ENCODE measurements at regions not wholly inside any gene's neighbourhood (a gene's known extent, or its start where the extent isn't known, plus 50 kb on each side); places are given as distances from the start of the nearest gene placed in this dataset.
"Not testable (repeated sequence)": the region's sequence is repeated elsewhere in the genome, so short reads cannot be mapped to it uniquely, and the experiment has no call there.

DNA sequence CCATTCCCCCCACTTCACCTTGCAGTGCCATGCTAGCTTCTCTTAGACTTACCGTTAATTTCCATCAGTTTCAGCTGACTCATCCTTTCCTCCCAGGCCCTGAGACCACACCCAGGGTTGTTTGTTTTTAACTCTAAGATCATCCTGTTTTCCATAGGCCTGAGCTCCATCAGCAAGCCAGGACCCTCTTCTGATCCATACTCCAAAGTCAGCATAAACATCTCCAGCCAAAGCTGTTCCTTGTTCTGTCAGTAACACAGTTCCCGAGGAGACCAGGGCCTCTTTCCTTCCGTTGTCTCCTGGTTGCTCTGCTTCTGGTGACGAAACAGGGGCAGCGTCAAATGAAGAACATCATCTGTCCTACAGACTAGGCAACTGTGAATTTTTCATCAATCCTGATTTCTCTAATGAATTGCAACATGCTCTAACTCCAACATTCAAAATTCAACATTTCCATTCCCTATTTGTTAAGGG, 83.8 kb upstream of the HNF1B start:
- no peak for DNase-seq

DNA sequence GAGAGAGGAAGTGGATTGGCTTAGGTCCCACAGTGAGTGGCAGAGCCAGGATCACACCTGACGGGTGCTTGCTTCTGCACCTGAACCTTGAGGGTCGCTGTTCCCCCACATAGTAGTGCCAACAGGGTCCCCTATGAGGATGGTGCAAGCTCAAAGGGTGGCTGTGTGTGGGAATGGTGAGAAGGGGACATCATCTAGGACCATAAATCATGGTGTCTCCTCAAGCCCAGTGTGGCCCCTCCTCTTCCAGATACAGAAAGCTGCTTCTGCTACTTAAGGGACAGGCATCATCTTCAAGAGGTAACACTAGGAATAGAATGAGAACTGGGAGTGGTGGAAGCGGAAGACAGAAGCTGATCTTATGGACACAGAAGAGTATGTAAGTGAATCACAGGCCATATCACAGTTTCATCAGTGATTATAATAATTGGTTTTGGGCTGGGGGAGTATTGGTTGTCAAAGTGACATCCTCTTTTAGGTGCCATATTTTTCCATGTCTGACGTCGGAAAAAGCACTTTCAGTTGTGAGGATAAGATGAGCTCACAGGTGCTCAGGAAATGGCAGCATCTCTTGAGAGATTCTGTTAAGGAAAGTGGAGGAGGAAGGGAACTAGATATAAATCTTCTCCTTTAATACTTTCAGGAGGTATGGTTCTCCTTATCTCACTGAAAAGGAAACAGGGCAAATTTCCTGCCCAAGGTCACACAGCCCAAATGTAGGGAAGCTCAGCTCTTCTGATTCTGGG, 83.2 kb upstream of the HNF1B start:
- no peak for DNase-seq

DNA sequence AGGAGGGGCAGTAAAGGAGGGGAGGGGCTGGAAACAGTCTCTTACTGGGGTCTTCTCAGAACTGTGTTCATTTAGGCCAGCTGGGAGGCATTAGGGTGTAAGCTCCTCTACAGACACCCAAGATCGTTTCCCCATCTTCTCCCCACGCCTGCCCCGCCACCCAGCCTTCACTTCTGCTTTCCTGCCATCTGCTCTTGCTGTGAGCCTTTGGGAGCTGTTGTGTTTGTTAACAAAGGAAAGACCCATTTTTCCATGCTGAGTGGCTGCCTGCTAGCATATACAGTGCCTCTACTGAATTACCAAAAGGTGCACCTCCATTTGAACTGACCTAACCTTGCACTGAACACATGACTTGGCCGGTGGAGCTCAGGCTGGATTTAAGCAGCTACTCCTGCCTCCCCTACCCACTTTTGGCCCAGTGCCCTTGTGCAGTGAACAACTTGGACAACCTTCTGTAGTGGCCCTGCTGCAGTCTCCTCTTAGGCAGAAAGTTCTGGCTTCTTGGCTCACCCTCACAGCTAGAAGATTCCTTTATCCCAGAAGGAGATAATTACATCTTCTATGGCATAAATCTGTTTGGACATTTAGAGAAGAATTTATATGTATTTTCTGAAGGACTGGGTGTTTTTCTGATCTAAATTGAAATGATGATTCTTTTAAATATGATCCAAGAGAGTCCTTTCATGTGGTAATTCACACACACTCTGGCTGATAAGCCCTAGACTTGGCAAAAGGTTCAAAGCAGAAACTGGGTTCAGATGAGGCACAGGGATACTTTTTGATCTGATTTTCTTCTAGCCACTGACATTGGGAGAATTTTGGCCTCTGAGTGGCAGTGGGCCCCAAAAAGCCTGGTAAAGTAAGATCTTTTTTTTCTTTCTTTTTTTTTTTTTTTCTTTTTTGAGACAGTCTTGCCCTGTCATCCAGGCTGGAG, 81.9 kb upstream of the HNF1B start:
- peak; percentile 23 to 32 for DNase-seq

DNA sequence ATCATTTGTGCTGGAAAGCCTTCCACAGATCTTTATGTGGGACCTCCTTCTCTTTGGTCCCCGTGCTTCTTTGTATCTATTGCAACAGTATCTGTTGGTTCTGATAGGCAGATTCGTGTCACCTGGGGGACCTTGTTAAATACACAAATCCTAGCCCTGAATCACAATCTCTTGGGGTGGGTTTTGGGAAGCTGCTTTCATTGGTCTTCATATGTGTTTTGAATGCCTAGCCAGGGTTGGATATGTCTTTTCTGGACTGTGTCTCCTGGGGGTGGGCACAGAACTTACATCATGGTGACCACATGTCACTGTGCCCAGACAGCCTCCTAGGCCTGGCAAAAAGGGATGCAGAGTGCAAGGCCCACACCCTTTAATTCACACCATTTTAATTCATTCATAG, 81.0 kb upstream of the HNF1B start:
- no peak for DNase-seq

GRCh38 chr17:37824534-37825485, 80.0 kb upstream of the HNF1B start:
- DNase-seq, result no peak

GRCh38 chr17:37823996-37824395, 79.1 kb upstream of the HNF1B start:
- no peak for DNase-seq

GRCh38 chr17:37820995-37821713, 76.3 kb upstream of the HNF1B start:
- DNase-seq, result no peak

GRCh38 chr17:37820313-37820994, 75.6 kb upstream of the HNF1B start:
- no peak for DNase-seq

GRCh38 chr17:37818689-37819088, 73.8 kb upstream of the HNF1B start:
- no peak for DNase-seq

DNA sequence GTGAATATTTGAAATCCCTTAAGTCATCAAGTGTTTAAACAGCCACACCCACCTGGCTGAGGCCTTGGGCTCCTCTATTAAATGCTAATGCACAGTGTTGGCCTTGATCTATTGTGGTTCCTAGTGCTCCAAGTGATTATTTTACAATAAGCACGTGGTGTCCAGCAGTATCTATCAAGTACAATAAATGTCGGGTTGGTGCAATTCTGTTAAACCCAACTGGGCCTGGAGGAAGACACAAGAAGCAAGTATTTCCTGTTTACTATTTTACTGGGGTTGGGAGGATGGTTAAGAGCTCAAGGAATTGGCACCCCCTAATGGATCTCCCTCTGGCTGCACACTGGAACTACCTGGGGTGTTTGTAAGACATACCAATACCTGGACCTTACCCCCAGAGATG, 72.1 kb upstream of the HNF1B start:
- no peak for DNase-seq

DNA sequence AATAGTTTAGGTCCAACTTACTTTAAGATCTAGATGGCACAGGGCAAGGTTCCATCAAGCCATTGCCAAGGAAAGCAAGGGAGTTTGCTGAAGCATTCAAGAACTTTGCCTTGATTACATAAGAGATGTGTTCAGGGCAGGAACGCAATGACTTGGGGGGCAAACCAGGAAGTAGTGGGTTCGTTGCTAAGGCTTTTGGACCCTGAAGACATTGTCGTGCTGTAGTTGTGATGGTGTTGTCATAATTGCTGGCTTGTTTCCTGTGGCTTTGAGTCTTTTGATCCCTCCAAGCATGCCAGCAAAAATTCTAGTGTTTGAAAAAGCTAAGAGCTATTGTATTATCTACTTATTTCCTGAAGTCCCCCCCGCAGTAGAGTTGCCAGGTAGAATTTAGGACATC, 70.7 kb upstream of the HNF1B start:
- DNase-seq, result no peak

DNA sequence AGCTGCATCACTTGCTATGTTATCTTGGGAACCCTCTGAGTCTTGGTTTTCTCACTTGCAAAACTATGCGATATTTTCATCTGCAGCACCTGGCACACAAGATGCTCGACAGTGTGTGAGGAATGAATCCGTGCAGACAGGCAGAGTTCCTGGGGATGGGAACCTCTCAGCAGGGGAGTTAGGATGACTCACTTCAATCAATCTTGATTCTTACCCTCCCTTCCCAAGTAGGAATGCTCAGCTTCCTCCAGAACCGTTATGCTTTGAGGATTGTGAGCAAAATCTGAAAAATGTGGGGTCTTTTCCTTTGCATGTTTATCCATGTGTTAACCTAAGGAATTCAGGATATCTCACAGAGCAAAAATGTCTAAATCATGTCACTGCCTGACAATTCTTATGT, 68.9 kb upstream of the HNF1B start:
- no peak for DNase-seq

DNA sequence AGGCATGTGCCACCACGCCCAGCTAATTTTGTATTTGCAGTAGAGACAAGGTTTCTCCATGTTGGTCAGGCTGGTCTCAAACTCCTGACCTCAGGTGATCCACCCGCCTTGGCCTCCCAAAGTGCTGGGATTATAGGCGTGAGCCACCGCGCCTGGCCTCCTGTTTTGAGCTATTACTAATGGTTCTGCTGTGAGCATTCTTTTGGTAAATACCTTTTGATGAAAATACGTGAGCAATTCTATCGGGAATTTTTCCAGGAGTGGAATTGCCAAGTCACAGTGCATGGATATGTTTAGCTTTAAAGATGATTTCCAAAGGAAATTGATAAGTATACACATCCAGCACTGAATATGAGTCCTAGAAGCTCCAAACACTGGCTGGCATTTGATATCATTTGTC, 64.0 kb upstream of the HNF1B start:
- not testable (repeated sequence) for DNase-seq

DNA sequence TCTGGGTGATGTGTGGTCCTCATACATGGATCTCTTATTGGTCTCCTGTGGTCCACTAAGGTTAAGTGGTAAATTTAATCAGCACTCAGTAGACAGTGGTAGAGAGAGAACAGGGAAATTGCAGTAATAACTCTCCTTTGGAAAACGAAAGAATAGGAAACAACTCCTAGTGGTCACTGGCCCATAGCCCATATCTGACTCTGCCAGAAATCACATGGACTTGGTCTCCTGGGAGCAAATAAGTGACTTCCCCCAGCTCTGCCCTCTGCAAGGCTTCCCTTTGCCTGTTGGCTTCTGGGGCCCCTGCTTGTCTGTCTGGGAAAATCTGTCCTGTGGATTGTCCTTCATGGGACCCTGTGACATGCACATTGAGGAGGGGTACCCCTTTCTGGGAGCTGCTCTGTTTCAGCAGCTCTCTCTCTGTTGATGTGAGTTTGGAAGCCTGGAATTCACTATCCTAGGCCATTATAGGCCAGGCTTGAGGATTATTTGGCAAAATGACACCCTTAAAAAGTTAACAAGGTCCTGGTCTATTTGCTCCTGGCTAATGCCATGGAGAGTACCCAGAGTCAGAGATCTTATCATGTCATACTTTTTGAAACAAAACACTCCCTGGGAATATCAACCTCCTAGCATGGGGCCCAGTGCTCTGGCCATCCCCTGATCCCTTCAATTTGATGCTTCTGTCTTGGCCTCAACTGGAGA, 58.0 kb upstream of the HNF1B start:
- DNase-seq, result no peak

DNA sequence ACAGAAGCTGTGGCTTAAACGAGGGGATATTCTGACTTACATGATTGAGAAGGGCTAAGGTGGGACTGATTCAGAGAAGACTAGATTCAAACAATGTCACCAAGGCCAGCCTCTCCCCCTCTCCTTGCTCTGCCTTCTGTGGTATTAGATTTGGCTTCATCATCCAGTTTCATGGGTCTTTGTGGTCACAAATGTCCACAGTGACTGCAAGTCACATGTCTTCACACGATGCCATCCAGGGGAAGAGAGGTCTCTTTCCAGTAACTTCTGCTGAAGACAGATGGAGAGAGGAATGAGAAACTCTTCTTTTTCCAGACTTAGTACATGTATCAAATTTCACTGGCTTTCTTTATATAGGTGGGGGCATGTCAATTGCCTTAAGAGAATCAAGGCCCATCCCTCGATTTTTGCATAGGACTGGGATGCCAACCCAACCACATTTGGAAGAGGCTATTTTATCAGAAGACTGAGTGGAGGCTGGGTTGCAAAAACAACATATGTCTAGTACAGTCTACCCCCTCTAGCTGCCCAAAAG, 57.3 kb upstream of the HNF1B start:
- no peak for DNase-seq

GRCh38 chr17:37801171-37801570, 56.3 kb upstream of the HNF1B start:
- no peak for DNase-seq

DNA sequence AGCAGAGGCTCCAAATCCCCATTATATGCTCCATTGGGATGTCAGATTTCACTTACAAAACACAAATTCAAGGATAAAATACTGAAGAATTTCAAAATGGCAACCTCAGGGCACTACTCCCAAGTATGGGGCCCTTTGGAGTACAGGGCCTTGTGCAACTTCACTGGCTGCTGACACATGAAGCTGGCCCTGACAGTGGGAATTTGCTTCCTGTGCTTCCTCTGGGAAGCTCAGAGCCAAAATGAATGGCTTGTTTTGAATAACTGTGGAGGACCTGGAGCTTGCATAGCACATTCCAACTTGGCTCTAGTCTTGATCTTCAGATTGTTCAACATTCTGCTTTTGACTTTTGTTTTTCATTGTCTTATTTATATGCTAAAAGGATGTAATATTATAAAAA, 52.3 kb upstream of the HNF1B start:
- no peak for DNase-seq

GRCh38 chr17:37796076-37796475, 51.2 kb upstream of the HNF1B start:
- no peak for DNase-seq

Measured in hippocampal formation (tissue), 2 donors.